Uterus (tissue), 3 donors: ENCODE measurements at regions not wholly inside any gene's neighbourhood (a gene's known extent, or its start where the extent isn't known, plus 50 kb on each side); places are given as distances from the start of the nearest gene placed in this dataset.

Source experiments
- DNase-seq, 2 donors: peaks; one replicate each; pipeline ENCODE4 v3.0.0-alpha.2; 2019 to 2020
- H3K27ac ChIP-seq, 2 donors: fragments of 200-600 bp; sonication (generic); 1 replicate in 1 of 2; 2 replicates in 1 of 2; pipeline ENCODE4 v1.5.1; 2016 to 2018
- H3K27me3 ChIP-seq, 2 donors: fragments of 200-600 bp; sonication (generic); one replicate each; pipeline ENCODE4 v1.5.1; 2018 to 2019; ENCODE audit warnings: control low read depth in 1 of 2
- H3K36me3 ChIP-seq, 2 donors: fragments of 200-600 bp; sonication (generic); one replicate each; pipeline ENCODE4 v1.5.1; 2019; ENCODE audit warnings: control low read depth in 1 of 2
- H3K4me1 ChIP-seq, 2 donors: fragments of 200-600 bp; sonication (generic); one replicate each; pipeline ENCODE4 v1.5.1; 2018 to 2019; ENCODE audit warnings: control low read depth in 1 of 2
- H3K4me3 ChIP-seq, 2 donors: fragments of 200-600 bp; sonication (generic); 1 replicate in 1 of 2; 2 replicates in 1 of 2; pipeline ENCODE4 v1.5.1; 2018 to 2019; ENCODE audit warnings: mild to moderate bottlenecking in 1 of 2
- H3K9me3 ChIP-seq, 2 donors: fragments of 200-600 bp; sonication (generic); one replicate each; pipeline ENCODE4 v1.5.1; 2019; ENCODE audit warnings: control low read depth in 1 of 2
- CTCF ChIP-seq, 4 experiments: fragments of 200-600 bp in 2 of 4; fragments of 450-650 bp in 2 of 4; sonication (generic) in 2 of 4; IDR thresholded peaks; one replicate each; pipeline ENCODE4 v1.5.1; 2016 to 2019; ENCODE audit warnings: antibody characterized with exemption in 4 of 4, mild to moderate bottlenecking in 2 of 4, moderate library complexity in 1 of 4
- POLR2A ChIP-seq, 2 donors: fragments of 450-650 bp; IDR thresholded peaks; one replicate each; pipeline ENCODE4 v1.6.1; 2016; ENCODE audit warnings: antibody characterized with exemption in 2 of 2, mild to moderate bottlenecking in 1 of 2, moderate library complexity in 1 of 2
- intact Hi-C: fragments of 100-400 bp; cut with DNase I; formaldehyde crosslinking; loops from one replicate; pipeline ENCODE4 v1.15.1; 2023; ENCODE audit warnings: low total_unique reads
- donor health status: DM: yes; HTN: yes; CAD: no.

GRCh38 chr16:79850348-79850747 is 249.8 kb upstream of the MAF start:
- Histone ChIP-seq H3K27ac (peak overlapping the region; percentile 39 to 76), H3K4me3 (no peak overlapping the region), H3K9me3 (no peaks in the 10 kb centered on the region), H3K36me3 (no peaks in the 10 kb centered on the region), H3K4me1 (no peaks in the 10 kb centered on the region), H3K27me3 (no peaks in the 10 kb centered on the region)
- intact Hi-C loops: no loop called here
- peak; percentile 57 to 80 for DNase-seq
- no peak for TF ChIP-seq CTCF (IDR thresholded peaks at IDR 0.05)
- TF ChIP-seq POLR2A (IDR thresholded peaks at IDR 0.05): no peak

DNA sequence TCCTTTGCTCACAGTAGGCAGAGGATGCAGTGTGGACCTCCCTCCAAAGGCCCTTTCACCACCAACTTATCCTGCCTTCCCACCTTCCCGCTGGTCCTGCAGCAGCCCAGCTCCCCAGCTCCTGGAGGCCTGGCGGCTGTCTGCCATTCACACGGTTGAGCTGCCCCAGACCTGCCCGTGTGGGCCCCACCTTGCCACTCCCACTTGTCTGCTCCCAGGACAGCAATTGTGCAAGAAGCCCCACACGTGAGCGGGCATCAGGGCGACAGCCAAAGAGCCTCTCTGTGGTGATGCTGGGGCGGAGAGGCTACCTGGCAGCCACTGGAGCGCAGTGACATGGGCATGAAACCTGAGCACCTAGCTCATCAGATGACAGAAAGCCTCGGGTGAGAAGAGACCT is 248.6 kb upstream of the MAF start:
- intact Hi-C loops: no loop called here
- Histone ChIP-seq H3K27me3 (no peaks in the 10 kb centered on the region), H3K9me3 (no peaks in the 10 kb centered on the region), H3K36me3 (no peaks in the 10 kb centered on the region), H3K27ac (peak overlapping the region in 1 of 2 donors; percentile 76), H3K4me3 (no peak overlapping the region), H3K4me1 (no peaks in the 10 kb centered on the region)
- DNase-seq: peak; percentile 44 to 55
- TF ChIP-seq CTCF (IDR thresholded peaks at IDR 0.05): no peak
- no peak for TF ChIP-seq POLR2A (IDR thresholded peaks at IDR 0.05)

- Histone ChIP-seq H3K36me3 (no peaks in the 10 kb centered on the region), H3K9me3 (no peaks in the 10 kb centered on the region), H3K4me1 (no peaks in the 10 kb centered on the region), H3K27ac (peak overlapping the region in 1 of 2 donors; percentile 76), H3K27me3 (no peaks in the 10 kb centered on the region), H3K4me3 (no peak overlapping the region)
- TF ChIP-seq POLR2A (IDR thresholded peaks at IDR 0.05): no peak
- TF ChIP-seq CTCF (IDR thresholded peaks at IDR 0.05): no peak
- peak in 1 of 2 donors; percentile 49 for DNase-seq
- intact Hi-C loops: no loop called here
These were observed 248.2 kb upstream of the MAF start for GRCh38 chr16:79848719-79849118.

DNA sequence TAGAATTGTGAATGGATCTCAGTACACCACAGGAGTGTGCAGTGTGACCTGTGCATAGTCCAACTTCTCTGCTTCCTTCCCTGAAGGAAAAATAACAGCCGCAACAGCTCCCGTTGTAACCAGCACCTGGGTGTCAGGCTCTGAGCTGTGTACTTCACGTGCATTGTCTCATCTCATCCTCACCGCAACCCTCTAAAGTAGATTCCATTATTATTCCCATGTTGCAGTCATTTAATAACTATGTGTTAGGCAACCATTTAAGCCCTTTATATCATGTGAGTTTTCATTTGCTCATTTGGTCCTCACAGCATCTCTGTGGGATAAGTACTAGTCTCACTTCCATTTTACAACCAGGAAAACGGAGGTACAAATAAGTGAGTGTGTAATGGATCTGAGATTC is 247.0 kb upstream of the MAF start:
- Histone ChIP-seq H3K27me3 (no peaks in the 10 kb centered on the region), H3K9me3 (no peaks in the 10 kb centered on the region), H3K4me3 (no peak overlapping the region), H3K36me3 (no peaks in the 10 kb centered on the region), H3K4me1 (no peaks in the 10 kb centered on the region), H3K27ac (no peak overlapping the region)
- intact Hi-C loops: no loop called here
- no peak for TF ChIP-seq CTCF (IDR thresholded peaks at IDR 0.05)
- no peak for TF ChIP-seq POLR2A (IDR thresholded peaks at IDR 0.05)
- DNase-seq: no peak

DNA sequence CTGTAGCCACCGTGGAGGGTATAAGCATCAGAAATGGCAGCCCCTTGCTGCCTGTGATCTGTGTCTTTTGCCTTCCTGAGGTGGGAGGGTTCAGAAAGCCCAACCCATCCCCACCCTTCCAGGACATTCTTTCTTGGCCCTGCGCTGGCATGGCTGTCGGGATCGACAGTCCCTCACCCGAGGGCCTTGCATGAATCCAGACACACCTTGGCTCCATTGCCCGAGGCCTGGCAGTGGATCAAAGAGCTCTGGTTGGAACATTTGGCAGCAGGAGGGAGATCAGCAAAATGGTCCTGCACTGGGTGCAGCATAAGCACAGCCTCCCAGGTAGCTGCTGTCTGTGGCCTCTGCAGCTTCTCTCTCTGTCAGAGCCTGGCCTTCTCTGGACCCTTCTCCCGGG is 246.6 kb upstream of the MAF start:
- intact Hi-C loops: no loop called here
- H3K36me3 ChIP-seq: no peaks in the 10 kb centered on the region
- no peaks in the 10 kb centered on the region for H3K9me3 ChIP-seq
- H3K4me1 ChIP-seq: no peaks in the 10 kb centered on the region
- H3K4me3 ChIP-seq: no peak overlapping the region
- H3K27me3 ChIP-seq: no peaks in the 10 kb centered on the region
- DNase-seq: no peak
- H3K27ac ChIP-seq: no peak overlapping the region
- TF ChIP-seq POLR2A (IDR thresholded peaks at IDR 0.05) (no peak), CTCF (IDR thresholded peaks at IDR 0.05) (no peak)
